ENCODE measurements at regions not wholly inside any gene's neighbourhood (a gene's known extent, or its start where the extent isn't known, plus 50 kb on each side); places are given as distances from the start of the nearest gene placed in this dataset.

DNA sequence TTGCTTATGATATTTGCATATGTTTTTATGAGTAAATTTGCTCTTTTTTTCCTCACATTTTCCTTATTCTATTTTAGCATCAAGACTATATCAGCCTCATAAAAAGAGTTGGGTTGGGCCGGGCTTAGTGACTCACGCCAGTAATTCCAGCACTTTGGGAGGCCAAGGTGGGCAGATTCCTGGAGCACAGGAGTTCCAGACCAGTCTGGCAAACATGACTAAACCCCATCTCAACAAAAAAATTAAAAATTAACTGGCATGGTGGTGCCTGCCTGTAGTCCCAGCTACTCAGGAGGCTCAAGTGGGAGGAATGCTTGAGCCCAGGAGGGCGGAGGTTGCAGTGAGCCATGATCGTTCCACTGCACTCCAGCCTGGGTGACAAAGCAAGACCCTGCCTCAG lies 148.8 kb upstream of the ANO5 start:
- TF ChIP-seq, protein P1, sequence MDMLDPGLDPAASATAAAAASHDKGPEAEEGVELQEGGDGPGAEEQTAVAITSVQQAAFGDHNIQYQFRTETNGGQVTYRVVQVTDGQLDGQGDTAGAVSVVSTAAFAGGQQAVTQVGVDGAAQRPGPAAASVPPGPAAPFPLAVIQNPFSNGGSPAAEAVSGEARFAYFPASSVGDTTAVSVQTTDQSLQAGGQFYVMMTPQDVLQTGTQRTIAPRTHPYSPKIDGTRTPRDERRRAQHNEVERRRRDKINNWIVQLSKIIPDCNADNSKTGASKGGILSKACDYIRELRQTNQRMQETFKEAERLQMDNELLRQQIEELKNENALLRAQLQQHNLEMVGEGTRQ (CRISPR knock-in tag; IDR thresholded peaks at IDR 0.05), result no peak
- TF ChIP-seq HCFC1 (IDR thresholded peaks at IDR 0.05; ENCODE audit: low read depth, low read length), result no peak
- no peak for TF ChIP-seq IRF2 (CRISPR knock-in tag; IDR thresholded peaks at IDR 0.05)
- TF ChIP-seq TEAD4 (IDR thresholded peaks at IDR 0.05; ENCODE audit: low read length), result no peak
- no peak for TF ChIP-seq TEAD4 (CRISPR knock-in tag; IDR thresholded peaks at IDR 0.05; ENCODE audit: borderline replicate concordance)
- TF ChIP-seq POLR2A (conservative IDR thresholded peaks at IDR 0.05), result no peak
- no peak for TF ChIP-seq TOE1 (IDR thresholded peaks at IDR 0.05; ENCODE audit: borderline replicate concordance)
- no peak for TF ChIP-seq TOE1 (CRISPR knock-in tag; IDR thresholded peaks at IDR 0.05; ENCODE audit: borderline replicate concordance, low read depth)
- TF ChIP-seq PCBP1 (IDR thresholded peaks at IDR 0.05; ENCODE audit: low read depth, low read length, poor library complexity, severe bottlenecking), result no peak
- TF ChIP-seq, protein P2, sequence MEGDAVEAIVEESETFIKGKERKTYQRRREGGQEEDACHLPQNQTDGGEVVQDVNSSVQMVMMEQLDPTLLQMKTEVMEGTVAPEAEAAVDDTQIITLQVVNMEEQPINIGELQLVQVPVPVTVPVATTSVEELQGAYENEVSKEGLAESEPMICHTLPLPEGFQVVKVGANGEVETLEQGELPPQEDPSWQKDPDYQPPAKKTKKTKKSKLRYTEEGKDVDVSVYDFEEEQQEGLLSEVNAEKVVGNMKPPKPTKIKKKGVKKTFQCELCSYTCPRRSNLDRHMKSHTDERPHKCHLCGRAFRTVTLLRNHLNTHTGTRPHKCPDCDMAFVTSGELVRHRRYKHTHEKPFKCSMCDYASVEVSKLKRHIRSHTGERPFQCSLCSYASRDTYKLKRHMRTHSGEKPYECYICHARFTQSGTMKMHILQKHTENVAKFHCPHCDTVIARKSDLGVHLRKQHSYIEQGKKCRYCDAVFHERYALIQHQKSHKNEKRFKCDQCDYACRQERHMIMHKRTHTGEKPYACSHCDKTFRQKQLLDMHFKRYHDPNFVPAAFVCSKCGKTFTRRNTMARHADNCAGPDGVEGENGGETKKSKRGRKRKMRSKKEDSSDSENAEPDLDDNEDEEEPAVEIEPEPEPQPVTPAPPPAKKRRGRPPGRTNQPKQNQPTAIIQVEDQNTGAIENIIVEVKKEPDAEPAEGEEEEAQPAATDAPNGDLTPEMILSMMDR (IDR thresholded peaks at IDR 0.05 in 2 of 3, conservative IDR thresholded peaks at IDR 0.05 in 1 of 3; ENCODE audit: insufficient read depth in 2 of 3, low read depth in 1 of 3, low read length in 3 of 3), result no peak
- TF ChIP-seq MECOM (CRISPR knock-in tag; IDR thresholded peaks at IDR 0.05), result no peak
- no peak for TF ChIP-seq SMARCA4 (IDR thresholded peaks at IDR 0.05)
- TF ChIP-seq DIDO1 (tag; IDR thresholded peaks at IDR 0.05; ENCODE audit: low read depth), result no peak
